ENCODE measurements at regions not wholly inside any gene's neighbourhood (a gene's known extent, or its start where the extent isn't known, plus 50 kb on each side); places are given as distances from the start of the nearest gene placed in this dataset.
A peak's percentile ranks its signal among the peaks of the same experiment; 100 is the strongest.

GRCh38 chr14:51552275-51552674 is 99.4 kb upstream of the FRMD6 start:
- DNase-seq: peak; percentile 70
- peaks cover 49% of the 10 kb centered on the region for H3K4me1 ChIP-seq
- H3K27me3 ChIP-seq: no peaks in the 10 kb centered on the region
- peak; percentile 61 for TF ChIP-seq CTCF (IDR thresholded peaks at IDR 0.05; ENCODE audit: low read depth, low read length)
- H3K36me3 ChIP-seq: no peaks in the 10 kb centered on the region
- no peaks in the 10 kb centered on the region for H3K9me3 ChIP-seq
- peak overlapping the region; percentile 31 for H3K4me3 ChIP-seq (ENCODE audit: low read depth, low read length)

GRCh38 chr14:51552768-51553404 is 98.8 kb upstream of the FRMD6 start:
- no peaks in the 10 kb centered on the region for H3K36me3 ChIP-seq
- no peak for TF ChIP-seq CTCF (IDR thresholded peaks at IDR 0.05; ENCODE audit: low read depth, low read length)
- no peaks in the 10 kb centered on the region for H3K27me3 ChIP-seq
- H3K4me1 ChIP-seq: peaks cover 44% of the 10 kb centered on the region
- DNase-seq: peak; percentile 71
- no peaks in the 10 kb centered on the region for H3K9me3 ChIP-seq
- peak overlapping the region; percentile 31 for H3K4me3 ChIP-seq (ENCODE audit: low read depth, low read length)

- no peaks in the 10 kb centered on the region for H3K9me3 ChIP-seq
- H3K4me1 ChIP-seq: peaks cover 30% of the 10 kb centered on the region
- H3K4me3 ChIP-seq (ENCODE audit: low read depth, low read length): no peak overlapping the region
- no peaks in the 10 kb centered on the region for H3K36me3 ChIP-seq
- no peak for TF ChIP-seq CTCF (IDR thresholded peaks at IDR 0.05; ENCODE audit: low read depth, low read length)
- no peaks in the 10 kb centered on the region for H3K27me3 ChIP-seq
- no peak for DNase-seq
Measured at GRCh38 chr14:51554339-51554920, 97.3 kb upstream of the FRMD6 start.

- TF ChIP-seq CTCF (IDR thresholded peaks at IDR 0.05; ENCODE audit: low read depth, low read length): peak; percentile 52
- Histone ChIP-seq H3K9me3 (no peaks in the 10 kb centered on the region), H3K27me3 (no peaks in the 10 kb centered on the region), H3K36me3 (no peaks in the 10 kb centered on the region), H3K4me3 (ENCODE audit: low read depth, low read length) (no peak overlapping the region), H3K4me1 (peaks cover 30% of the 10 kb centered on the region)
- peak; percentile 18 for DNase-seq
Measured at GRCh38 chr14:51554953-51555352, 96.8 kb upstream of the FRMD6 start.

DNA sequence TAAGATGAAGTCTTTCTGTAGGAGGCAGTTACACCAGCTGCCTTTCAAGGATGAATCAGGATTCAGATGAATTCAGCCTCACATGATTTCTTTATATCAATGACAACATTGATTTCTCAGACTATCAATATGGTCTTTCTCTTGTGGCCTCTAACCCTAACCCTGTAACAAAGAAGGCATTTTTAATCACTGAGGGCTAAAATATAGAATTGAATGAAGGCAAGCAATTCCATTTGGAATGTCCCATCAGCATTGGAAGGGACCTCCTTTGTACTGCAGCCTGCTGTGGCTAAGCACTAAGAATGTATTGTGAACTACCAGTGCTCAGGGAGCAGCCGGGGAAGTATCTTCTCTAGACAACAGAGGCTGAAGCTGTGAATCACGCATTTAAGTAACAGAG is 90.6 kb upstream of the FRMD6 start:
- no peak overlapping the region for H3K4me3 ChIP-seq (ENCODE audit: low read depth, low read length)

More for the DNA sequence above, 90.6 kb upstream of the FRMD6 start:
- TF ChIP-seq CTCF (IDR thresholded peaks at IDR 0.05; ENCODE audit: low read depth, low read length): no peak
- Histone ChIP-seq H3K36me3 (no peaks in the 10 kb centered on the region), H3K9me3 (no peaks in the 10 kb centered on the region), H3K27me3 (no peaks in the 10 kb centered on the region), H3K4me1 (peaks cover 6% of the 10 kb centered on the region)
- no peak for DNase-seq

All from BE2C (cell line).